H1 (cell line): ENCODE measurements at regions not wholly inside any gene's neighbourhood (a gene's known extent, or its start where the extent isn't known, plus 50 kb on each side); places are given as distances from the start of the nearest gene placed in this dataset.
"Not testable (repeated sequence)": the region's sequence is repeated elsewhere in the genome, so short reads cannot be mapped to it uniquely, and the experiment has no call there.

Experiments used
- CTCF ChIA-PET: fragments of 300-600 bp; sonication (Branson Sonifier 250); formaldehyde crosslinking; loops from one replicate; lab custom pipeline; 2021; ENCODE audit not compliant: partially characterized antibody; lab: Charles Lee
- POLR2A ChIA-PET: fragments of 300-600 bp; sonication (Branson Sonifier 250); formaldehyde crosslinking; loops from one replicate; lab custom pipeline; 2021; ENCODE audit warnings: inconsistent platforms; ENCODE audit not compliant: partially characterized antibody; lab: Charles Lee
- DNase-seq, 2 experiments: peaks; one replicate each; pipeline versions ENCODE4 v3.0.0 to v3.0.0-alpha.2; 2010 to 2022; ENCODE audit warnings: low spot score in 2 of 2, low read depth in 1 of 2, mixed read lengths in 1 of 2
- FAIRE-seq: peaks from 2 replicates; lab custom pipeline; 2011; peaks lifted over from hg19 to GRCh38; lab: Jason Lieb, UNC
- H2AFZ ChIP-seq: 2 replicates; pipeline ENCODE4 v1.8.1; 2012; ENCODE audit warnings: low read length, inconsistent platforms
- H2AK5ac ChIP-seq: 2 replicates; pipeline ENCODE4 v1.6.1; 2013; ENCODE audit warnings: low read depth, low read length
- H2BK120ac ChIP-seq: replicated peaks from 2 replicates; pipeline ENCODE3; 2013; ENCODE audit warnings: low read depth, low read length, inconsistent platforms
- H2BK12ac ChIP-seq: 2 replicates; pipeline ENCODE4 v1.6.1; 2013; ENCODE audit warnings: low read depth, low read length
- H2BK15ac ChIP-seq: 2 replicates; pipeline ENCODE4 v1.6.1; 2013; ENCODE audit warnings: low read length
- H2BK20ac ChIP-seq: 2 replicates; pipeline ENCODE4 v1.6.1; 2013; ENCODE audit warnings: low read length
- H2BK5ac ChIP-seq: 2 replicates; pipeline ENCODE4 v1.6.1; 2013; ENCODE audit warnings: low read depth, low read length
- H3K14ac ChIP-seq: 2 replicates; pipeline ENCODE4 v1.6.1; 2013; ENCODE audit warnings: inconsistent platforms; ENCODE audit not compliant: insufficient read length
- H3K18ac ChIP-seq: 2 replicates; pipeline ENCODE4 v1.6.1; 2013; ENCODE audit warnings: low read length; ENCODE audit errors: extremely low read depth
- H3K23ac ChIP-seq: 2 replicates; pipeline ENCODE4 v1.6.1; 2013; ENCODE audit warnings: inconsistent platforms; ENCODE audit not compliant: insufficient read length
- H3K23me2 ChIP-seq: 2 replicates; pipeline ENCODE4 v1.6.1; 2013; ENCODE audit warnings: low read depth, low read length
- H3K27ac ChIP-seq: 2 replicates; pipeline ENCODE4 v1.6.1; 2011; ENCODE audit warnings: low read depth, low read length, inconsistent platforms
- H3K27me3 ChIP-seq, 4 experiments: replicated peaks in 1 of 4; 1 replicate in 1 of 4; 2 replicates in 3 of 4; pipeline versions ENCODE4 v1.6.1 to v1.8.1; 2011 to 2013; ENCODE audit warnings: low read length in 3 of 4, mild to moderate bottlenecking in 3 of 4, inconsistent platforms in 2 of 4, mixed read lengths in 2 of 4, moderate library complexity in 1 of 4; ENCODE audit not compliant: control insufficient read depth in 3 of 4, insufficient read depth in 3 of 4; ENCODE audit errors: extremely low read depth in 1 of 4
- H3K36me3 ChIP-seq, 4 experiments: 2 replicates each; pipeline versions ENCODE4 v1.6.1 to v1.8.1; 2011 to 2013; ENCODE audit warnings: mild to moderate bottlenecking in 4 of 4, low read length in 3 of 4, moderate library complexity in 2 of 4, control low read depth in 1 of 4, inconsistent platforms in 1 of 4; ENCODE audit not compliant: insufficient read depth in 4 of 4, control insufficient read depth in 2 of 4
- H3K4ac ChIP-seq: replicated peaks from 2 replicates; pipeline ENCODE3; 2013; ENCODE audit warnings: low read length, low read depth, mixed read lengths, inconsistent platforms; ENCODE audit not compliant: insufficient read length
- H3K4me1 ChIP-seq, 4 experiments: replicated peaks in 1 of 4; 1 replicate in 1 of 4; 2 replicates in 3 of 4; pipeline versions ENCODE4 v1.6.1 to v1.8.1; 2011 to 2013; ENCODE audit warnings: low read length in 3 of 4, inconsistent platforms in 2 of 4, mixed read lengths in 1 of 4; ENCODE audit not compliant: insufficient read depth in 4 of 4, control insufficient read depth in 3 of 4
- H3K4me2 ChIP-seq, 2 experiments: 2 replicates each; pipeline versions ENCODE4 v1.6.1 to v1.8.1; 2011 to 2013; ENCODE audit warnings: low read depth in 2 of 2, low read length in 2 of 2, control low read depth in 1 of 2, inconsistent platforms in 1 of 2, mild to moderate bottlenecking in 1 of 2; ENCODE audit not compliant: insufficient read depth in 1 of 2
- H3K4me3 ChIP-seq, 4 experiments: fragments of 200-600, 300-600 bp in 1 of 4; sonication (generic), shearing (Covaris generic), sonication (Bioruptor Twin) in 1 of 4; 2 replicates each; pipeline versions ENCODE4 v1.5.1 to v1.8.1; 2011 to 2016; ENCODE audit warnings: low read length in 4 of 4, low read depth in 3 of 4, control low read depth in 2 of 4, inconsistent platforms in 2 of 4, mild to moderate bottlenecking in 2 of 4, mixed read lengths in 1 of 4, moderate library complexity in 1 of 4; ENCODE audit not compliant: insufficient read depth in 2 of 4; ENCODE audit errors: extremely low read depth in 1 of 4
- H3K56ac ChIP-seq: replicated peaks from 2 replicates; pipeline ENCODE3; 2013; ENCODE audit warnings: low read depth, mild to moderate bottlenecking, mixed read lengths, low read length, inconsistent platforms; ENCODE audit not compliant: insufficient read length
- H3K79me1 ChIP-seq: 2 replicates; pipeline ENCODE4 v1.6.1; 2013; ENCODE audit warnings: low read depth, low read length, control low read depth
- H3K79me2 ChIP-seq, 2 experiments: 2 replicates each; pipeline versions ENCODE4 v1.6.1 to v1.8.1; 2012 to 2013; ENCODE audit warnings: low read length in 2 of 2, mild to moderate bottlenecking in 2 of 2, inconsistent platforms in 1 of 2; ENCODE audit not compliant: insufficient read depth in 2 of 2, control insufficient read depth in 1 of 2
- H3K9ac ChIP-seq, 4 experiments: replicated peaks in 1 of 4; 1 replicate in 1 of 4; 2 replicates in 3 of 4; pipeline versions ENCODE4 v1.6.1 to v1.8.1; 2011 to 2013; ENCODE audit warnings: low read depth in 3 of 4, low read length in 3 of 4, control low read depth in 2 of 4, mild to moderate bottlenecking in 2 of 4, moderate library complexity in 2 of 4, inconsistent platforms in 1 of 4; ENCODE audit errors: extremely low read depth in 1 of 4
- H3K9me3 ChIP-seq, 2 experiments: 2 replicates each; pipeline versions ENCODE4 v1.6.1 to v1.8.1; 2012 to 2013; ENCODE audit warnings: mild to moderate bottlenecking in 2 of 2, moderate library complexity in 2 of 2, control low read depth in 1 of 2, inconsistent platforms in 1 of 2, low read depth in 1 of 2, low read length in 1 of 2, mixed read lengths in 1 of 2; ENCODE audit not compliant: insufficient read depth in 2 of 2
- H4K20me1 ChIP-seq, 2 experiments: replicated peaks in 1 of 2; 2 replicates each; pipeline versions ENCODE3 to v1.8.1; 2011 to 2013; ENCODE audit warnings: inconsistent platforms in 2 of 2, low read length in 2 of 2, mild to moderate bottlenecking in 1 of 2; ENCODE audit not compliant: insufficient read depth in 2 of 2, control insufficient read depth in 1 of 2
- H4K5ac ChIP-seq: 2 replicates; pipeline ENCODE4 v1.6.1; 2013; ENCODE audit warnings: low read length, low read depth, mixed read lengths, inconsistent platforms; ENCODE audit not compliant: insufficient read length
- H4K8ac ChIP-seq: 2 replicates; pipeline ENCODE4 v1.8.0; 2013; ENCODE audit warnings: mild to moderate bottlenecking, moderate library complexity, low read length, inconsistent platforms; ENCODE audit not compliant: insufficient read depth; ENCODE audit errors: extremely low read depth
- H4K91ac ChIP-seq: replicated peaks from 2 replicates; pipeline ENCODE3; 2013; ENCODE audit warnings: low read length, mixed read lengths, inconsistent platforms; ENCODE audit not compliant: insufficient read length
- WGBS, 2 experiments: shearing (Covaris generic) in 1 of 2; methylation state at CpG; one replicate each; pipeline versions ENCODE4 v1.1.6 to v1.1.7; 2013 to 2015; ENCODE audit warnings: low lambda C conversion rate in 2 of 2, mixed read lengths in 2 of 2, inconsistent platforms in 1 of 2, low coverage in 1 of 2, missing lambda C conversion rate in 1 of 2; ENCODE audit not compliant: insufficient replicate concordance in 2 of 2, insufficient coverage in 1 of 2, insufficient read length in 1 of 2; ENCODE audit errors: extremely low coverage in 1 of 2, missing lambda C conversion rate in 1 of 2; 5-methylcytosine and 5-hydroxymethylcytosine counted together

DNA sequence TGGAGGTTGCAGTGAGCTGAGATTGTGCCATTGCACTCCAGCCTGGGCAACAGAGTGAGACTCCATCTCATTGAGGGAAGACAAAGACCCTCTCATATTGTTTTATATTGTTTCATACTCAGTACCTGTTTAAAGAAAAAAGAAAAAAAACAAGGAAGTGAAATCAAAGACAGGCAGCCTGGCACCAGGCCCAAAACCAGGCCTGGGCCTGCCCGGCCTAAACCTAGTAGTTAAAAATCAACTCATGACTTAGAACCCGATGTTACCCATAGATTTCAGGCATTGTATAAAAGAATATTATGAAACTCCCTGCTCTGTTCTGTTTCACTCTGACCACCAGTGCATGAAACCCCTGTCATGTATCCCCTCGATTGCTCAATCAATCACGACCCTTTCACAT is 50.2 kb upstream of the GOLGA8O start:
- H3K14ac ChIP-seq, H2AFZ ChIP-seq, H3K9ac ChIP-seq, H3K79me1 ChIP-seq, CTCF ChIA-PET, H4K5ac ChIP-seq, H2BK5ac ChIP-seq, H2BK120ac ChIP-seq, H3K36me3 ChIP-seq, H2BK12ac ChIP-seq, H3K9me3 ChIP-seq, H3K4me1 ChIP-seq, H4K20me1 ChIP-seq, H4K91ac ChIP-seq, H3K4ac ChIP-seq, DNase-seq, H3K56ac ChIP-seq, H3K79me2 ChIP-seq, H3K23me2 ChIP-seq, H4K8ac ChIP-seq, H2BK20ac ChIP-seq, H2BK15ac ChIP-seq, H3K27me3 ChIP-seq, FAIRE-seq, H3K4me2 ChIP-seq, POLR2A ChIA-PET, H3K23ac ChIP-seq, H3K18ac ChIP-seq, H3K27ac ChIP-seq, H2AK5ac ChIP-seq, H3K4me3 ChIP-seq: not testable (repeated sequence)
- no CpG with 5 or more reads among the region's 4 CpGs for WGBS, 2 experiments
